ENCODE measurements at regions not wholly inside any gene's neighbourhood (a gene's known extent, or its start where the extent isn't known, plus 50 kb on each side); places are given as distances from the start of the nearest gene placed in this dataset.

- TF ChIP-seq, protein P1, sequence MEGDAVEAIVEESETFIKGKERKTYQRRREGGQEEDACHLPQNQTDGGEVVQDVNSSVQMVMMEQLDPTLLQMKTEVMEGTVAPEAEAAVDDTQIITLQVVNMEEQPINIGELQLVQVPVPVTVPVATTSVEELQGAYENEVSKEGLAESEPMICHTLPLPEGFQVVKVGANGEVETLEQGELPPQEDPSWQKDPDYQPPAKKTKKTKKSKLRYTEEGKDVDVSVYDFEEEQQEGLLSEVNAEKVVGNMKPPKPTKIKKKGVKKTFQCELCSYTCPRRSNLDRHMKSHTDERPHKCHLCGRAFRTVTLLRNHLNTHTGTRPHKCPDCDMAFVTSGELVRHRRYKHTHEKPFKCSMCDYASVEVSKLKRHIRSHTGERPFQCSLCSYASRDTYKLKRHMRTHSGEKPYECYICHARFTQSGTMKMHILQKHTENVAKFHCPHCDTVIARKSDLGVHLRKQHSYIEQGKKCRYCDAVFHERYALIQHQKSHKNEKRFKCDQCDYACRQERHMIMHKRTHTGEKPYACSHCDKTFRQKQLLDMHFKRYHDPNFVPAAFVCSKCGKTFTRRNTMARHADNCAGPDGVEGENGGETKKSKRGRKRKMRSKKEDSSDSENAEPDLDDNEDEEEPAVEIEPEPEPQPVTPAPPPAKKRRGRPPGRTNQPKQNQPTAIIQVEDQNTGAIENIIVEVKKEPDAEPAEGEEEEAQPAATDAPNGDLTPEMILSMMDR (IDR thresholded peaks at IDR 0.05; ENCODE audit: control extremely low read depth in 1 of 3, insufficient read depth in 1 of 3, low read depth in 1 of 3, low read length in 3 of 3) = no peak
- peak; percentile 18; the same call in 1 of the 2 replicates for TF ChIP-seq YY1 (IDR thresholded peaks at IDR 0.05; ENCODE audit: low read depth, low read length)
- TF ChIP-seq CHD2 (IDR thresholded peaks at IDR 0.05; ENCODE audit: low read length) = no peak
- TF ChIP-seq SIRT6 (IDR thresholded peaks at IDR 0.05; ENCODE audit: low read length) = no peak
- TF ChIP-seq TEAD4 (IDR thresholded peaks at IDR 0.05; ENCODE audit: low read depth, low read length) = no peak
- no peak for TF ChIP-seq SRF (IDR thresholded peaks at IDR 0.05; ENCODE audit: low read depth, low read length)
- TF ChIP-seq TAF1 (IDR thresholded peaks at IDR 0.05; ENCODE audit: low read depth, low read length) = no peak
- no peak for TF ChIP-seq SP1 (IDR thresholded peaks at IDR 0.05; ENCODE audit: low read depth, low read length)
- TF ChIP-seq SUZ12 (IDR thresholded peaks at IDR 0.05; ENCODE audit: low read length) = peak; percentile 89
- no peak for TF ChIP-seq CHD1 (IDR thresholded peaks at IDR 0.05; ENCODE audit: low read depth, low read length)
- no peak for TF ChIP-seq GTF2F1 (IDR thresholded peaks at IDR 0.05; ENCODE audit: borderline replicate concordance, low read depth, low read length)
- no peak for TF ChIP-seq POLR2AphosphoS5 (IDR thresholded peaks at IDR 0.05; ENCODE audit: low read depth, low read length)
- no peak for TF ChIP-seq ATF3 (IDR thresholded peaks at IDR 0.05; ENCODE audit: insufficient read depth, low read depth, low read length)
- TF ChIP-seq PHF8 (conservative IDR thresholded peaks at IDR 0.05; ENCODE audit: low read depth, low read length) = 0 out of 2 replicates have a peak, but pooled peaks have one; percentile 5
- no peak for TF ChIP-seq RXRA (IDR thresholded peaks at IDR 0.05; ENCODE audit: insufficient read depth, low read depth, low read length)
- TF ChIP-seq KDM5A (IDR thresholded peaks at IDR 0.05; ENCODE audit: low read length) = no peak
- TF ChIP-seq BACH1 (IDR thresholded peaks at IDR 0.05; ENCODE audit: low read length) = no peak
- no peak for TF ChIP-seq TCF12 (IDR thresholded peaks at IDR 0.05; ENCODE audit: low read depth, low read length)
- TF ChIP-seq EGR1 (IDR thresholded peaks at IDR 0.05; ENCODE audit: borderline replicate concordance, low read depth, low read length) = no peak
- TF ChIP-seq CBX5 (IDR thresholded peaks at IDR 0.05; ENCODE audit: low read depth, low read length) = no peak
- TF ChIP-seq HDAC2 (IDR thresholded peaks at IDR 0.05; ENCODE audit: borderline replicate concordance in 1 of 2, low read depth in 2 of 2, low read length in 2 of 2) = 0 out of 4 replicates have a peak, but pooled peaks of 1 of the 2 experiments have one; percentile 45
- TF ChIP-seq SP4 (IDR thresholded peaks at IDR 0.05; ENCODE audit: low read length) = no peak
These were observed 132.3 kb downstream of the SPAG6 start (continued) for GRCh38 chr10:22477334-22478287.
